Retinal pigment epithelial cell (primary cell): ENCODE measurements at regions not wholly inside any gene's neighbourhood (a gene's known extent, or its start where the extent isn't known, plus 50 kb on each side); places are given as distances from the start of the nearest gene placed in this dataset.

Experiments
- DNase-seq: peaks from one replicate; pipeline ENCODE4 v3.0.0-alpha.2; 2010; ENCODE audit warnings: low read depth
- H3K4me3 ChIP-seq: 2 replicates; pipeline ENCODE4 v1.5.1; 2011; ENCODE audit warnings: mild to moderate bottlenecking, low read length, control low read depth, moderate library complexity
- TF ChIP-seq, protein P1 (sequence below): conservative IDR thresholded peaks from 2 replicates; pipeline ENCODE4 v1.5.1; 2011; ENCODE audit warnings: low read depth, low read length, control low read depth, inconsistent platforms

DNA sequence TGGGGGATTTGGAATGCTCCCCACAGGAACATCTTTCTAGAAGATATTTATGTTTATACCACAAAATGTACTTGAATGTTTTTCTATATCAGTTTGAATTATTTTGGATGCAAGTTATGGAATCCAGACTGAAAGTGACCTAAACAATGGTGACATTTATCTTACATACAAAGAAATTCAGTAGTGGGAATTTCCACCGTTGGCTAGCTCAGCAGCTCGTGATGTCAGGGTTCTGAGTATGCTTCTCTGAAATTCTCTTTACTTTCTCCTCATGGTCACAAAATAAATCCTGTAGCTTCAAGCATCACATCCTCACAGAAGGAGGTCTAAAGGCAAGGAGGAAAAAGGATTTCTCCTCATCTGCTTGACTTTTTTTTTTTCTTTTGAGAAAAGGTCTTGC is 105.3 kb downstream of the AKAIN1 start:
- H3K4me3 ChIP-seq: no peak overlapping the region
- TF ChIP-seq, protein P1, sequence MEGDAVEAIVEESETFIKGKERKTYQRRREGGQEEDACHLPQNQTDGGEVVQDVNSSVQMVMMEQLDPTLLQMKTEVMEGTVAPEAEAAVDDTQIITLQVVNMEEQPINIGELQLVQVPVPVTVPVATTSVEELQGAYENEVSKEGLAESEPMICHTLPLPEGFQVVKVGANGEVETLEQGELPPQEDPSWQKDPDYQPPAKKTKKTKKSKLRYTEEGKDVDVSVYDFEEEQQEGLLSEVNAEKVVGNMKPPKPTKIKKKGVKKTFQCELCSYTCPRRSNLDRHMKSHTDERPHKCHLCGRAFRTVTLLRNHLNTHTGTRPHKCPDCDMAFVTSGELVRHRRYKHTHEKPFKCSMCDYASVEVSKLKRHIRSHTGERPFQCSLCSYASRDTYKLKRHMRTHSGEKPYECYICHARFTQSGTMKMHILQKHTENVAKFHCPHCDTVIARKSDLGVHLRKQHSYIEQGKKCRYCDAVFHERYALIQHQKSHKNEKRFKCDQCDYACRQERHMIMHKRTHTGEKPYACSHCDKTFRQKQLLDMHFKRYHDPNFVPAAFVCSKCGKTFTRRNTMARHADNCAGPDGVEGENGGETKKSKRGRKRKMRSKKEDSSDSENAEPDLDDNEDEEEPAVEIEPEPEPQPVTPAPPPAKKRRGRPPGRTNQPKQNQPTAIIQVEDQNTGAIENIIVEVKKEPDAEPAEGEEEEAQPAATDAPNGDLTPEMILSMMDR: no peak
- no peak for DNase-seq

DNA sequence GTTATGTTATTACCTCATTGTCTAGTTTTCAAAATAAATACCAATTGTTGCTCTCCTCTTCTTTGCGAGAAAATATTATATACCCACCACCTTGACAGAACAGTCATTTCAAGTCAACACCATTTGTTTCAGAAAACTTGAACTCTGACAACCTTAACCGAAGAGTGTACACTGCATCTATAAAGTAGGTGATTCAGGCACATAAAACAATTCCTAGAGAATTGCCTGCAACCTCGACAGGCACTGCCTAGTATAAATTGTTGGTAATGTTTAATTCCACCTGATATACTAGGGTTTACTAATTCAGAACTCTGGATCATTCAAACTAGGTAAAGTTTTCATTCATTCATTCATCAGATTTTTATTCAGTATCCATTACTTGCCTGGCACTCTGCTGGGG is 121.8 kb downstream of the AKAIN1 start:
- TF ChIP-seq, protein P1: no peak
- DNase-seq: no peak
- no peak overlapping the region for H3K4me3 ChIP-seq

DNA sequence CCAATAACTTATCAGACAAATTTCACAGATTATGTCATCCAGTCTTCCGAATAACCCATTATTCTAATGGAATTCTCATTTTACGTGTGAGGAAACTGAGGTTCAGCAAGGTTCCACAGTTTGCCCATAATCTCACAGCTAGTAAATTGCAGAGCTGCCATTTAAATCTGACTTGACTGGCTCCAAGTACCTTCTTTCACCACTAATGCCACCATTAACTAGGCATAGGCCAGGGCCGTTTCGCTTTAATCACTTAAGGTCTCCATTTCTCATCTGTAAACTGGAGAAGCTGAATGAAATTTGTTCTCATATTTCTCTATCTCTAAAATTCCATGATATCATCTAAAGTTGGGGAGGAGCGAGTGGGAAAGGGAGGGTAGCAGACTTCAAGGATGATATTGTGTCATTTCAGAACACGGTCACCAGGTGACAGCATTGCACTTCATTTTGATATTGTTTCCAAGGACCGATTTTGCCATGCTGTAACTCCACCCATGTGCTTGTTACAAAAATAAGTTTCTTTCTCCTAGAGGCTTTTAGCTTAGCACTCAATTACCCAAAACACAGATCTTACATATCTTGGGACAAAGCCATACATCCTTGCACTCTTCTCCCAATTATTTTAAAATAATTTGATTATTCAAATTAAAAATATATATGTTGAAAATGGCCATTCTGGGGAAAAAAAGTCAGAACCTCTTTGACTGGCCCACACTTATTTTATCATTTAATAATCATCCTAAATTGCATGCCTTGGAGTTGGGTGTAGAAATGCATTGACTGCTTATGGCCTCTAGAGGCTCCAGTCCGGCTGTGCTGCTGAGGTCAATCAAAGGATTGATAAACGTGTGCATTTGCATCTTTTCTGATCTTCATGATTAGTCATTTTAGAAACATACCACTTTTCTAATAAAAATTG is 123.8 kb downstream of the AKAIN1 start:
- H3K4me3 ChIP-seq: no peak overlapping the region
- TF ChIP-seq, protein P1: peak; percentile 56
- no peak for DNase-seq

DNA sequence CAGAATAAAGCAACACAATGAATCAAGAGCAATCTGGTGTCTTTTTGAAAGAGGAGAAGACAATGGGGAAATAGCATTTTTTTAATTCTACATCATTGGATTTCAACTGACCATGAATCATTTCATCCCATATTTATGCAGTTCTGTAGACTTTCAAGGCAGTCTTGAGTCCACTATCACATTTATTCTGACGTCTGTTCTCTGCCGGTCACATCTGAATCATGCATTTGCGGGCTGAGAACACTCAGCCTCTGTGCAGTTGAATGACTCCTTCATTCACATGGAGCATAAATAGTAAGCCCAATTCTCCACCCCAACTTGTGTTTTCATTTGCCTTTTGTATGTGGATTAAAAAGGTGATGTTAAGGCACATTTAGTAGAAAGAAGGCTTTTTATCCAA is 128.2 kb downstream of the AKAIN1 start:
- H3K4me3 ChIP-seq: no peak overlapping the region
- TF ChIP-seq, protein P1: no peak
- DNase-seq: no peak

DNA sequence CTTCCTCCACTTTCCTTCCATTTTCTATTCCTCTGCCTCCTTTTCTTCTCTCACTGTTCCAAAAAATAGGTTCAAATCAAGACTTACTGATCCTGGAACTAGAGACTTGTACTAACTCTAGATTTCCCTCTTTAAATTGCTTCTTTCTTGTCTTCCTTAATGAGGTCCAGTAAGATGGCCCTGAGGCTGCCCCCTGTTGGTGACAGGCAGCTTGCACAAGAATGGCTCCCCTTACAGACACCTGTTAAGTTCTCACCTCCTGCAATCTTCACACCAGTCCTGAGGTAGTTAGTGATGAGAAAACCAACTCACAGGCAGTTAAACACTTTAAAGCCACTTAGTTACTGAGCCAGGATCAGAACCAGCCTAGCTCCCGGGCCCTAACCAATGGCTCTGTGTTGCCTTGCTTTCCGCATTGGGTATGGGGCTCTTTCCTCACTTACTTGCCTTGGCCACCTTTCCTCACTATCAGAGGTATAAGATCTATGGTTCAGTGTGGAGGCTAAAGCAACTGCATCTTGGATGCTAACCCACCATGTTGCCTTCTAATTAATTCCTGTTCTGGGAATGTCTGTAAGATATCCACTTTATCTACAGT is 130.6 kb downstream of the AKAIN1 start:
- TF ChIP-seq, protein P1: peak; percentile 33
- H3K4me3 ChIP-seq: no peak overlapping the region
- no peak for DNase-seq

DNA sequence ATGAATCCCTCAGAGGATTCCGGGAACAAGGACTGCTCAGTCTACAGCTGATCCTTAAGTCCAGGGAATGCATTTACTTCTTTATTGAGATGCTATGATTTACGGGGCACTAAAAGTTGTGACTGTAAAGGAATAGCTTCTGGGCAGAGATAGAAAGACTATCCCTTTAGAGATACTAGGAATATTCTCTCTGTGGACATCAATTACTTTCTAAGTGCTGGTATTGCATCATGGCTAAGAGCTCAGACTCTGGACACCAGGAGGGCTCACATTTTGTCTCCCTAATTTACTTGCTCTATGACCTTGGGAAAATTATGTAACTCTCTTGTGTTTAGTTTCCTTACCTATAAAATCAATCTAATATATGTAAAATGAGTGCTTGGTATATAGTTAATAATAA is 131.4 kb downstream of the AKAIN1 start:
- TF ChIP-seq, protein P1: no peak
- no peak for DNase-seq
- no peak overlapping the region for H3K4me3 ChIP-seq
